ENCODE measurements at regions not wholly inside any gene's neighbourhood (a gene's known extent, or its start where the extent isn't known, plus 50 kb on each side); places are given as distances from the start of the nearest gene placed in this dataset.

DNA sequence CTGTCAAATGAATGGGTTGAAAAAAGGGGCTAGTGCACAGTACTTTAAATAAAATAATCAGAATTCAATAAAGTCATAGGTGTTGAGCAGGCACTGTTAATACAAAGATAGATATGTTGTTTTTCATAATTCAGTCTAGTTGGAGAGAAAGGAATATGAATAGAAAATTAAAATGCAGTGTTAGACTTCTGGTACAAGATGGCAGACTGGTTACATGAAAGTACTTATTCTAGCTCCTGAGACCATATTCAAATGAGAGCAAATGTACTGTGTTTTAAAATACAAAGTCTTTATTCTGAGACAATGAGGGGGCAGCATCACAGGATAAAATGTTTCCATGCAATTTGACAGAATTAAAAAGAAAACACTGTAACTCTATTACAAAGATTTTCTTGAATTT is 542.1 kb downstream of the COL11A1 start:
- TF ChIP-seq, protein P1, sequence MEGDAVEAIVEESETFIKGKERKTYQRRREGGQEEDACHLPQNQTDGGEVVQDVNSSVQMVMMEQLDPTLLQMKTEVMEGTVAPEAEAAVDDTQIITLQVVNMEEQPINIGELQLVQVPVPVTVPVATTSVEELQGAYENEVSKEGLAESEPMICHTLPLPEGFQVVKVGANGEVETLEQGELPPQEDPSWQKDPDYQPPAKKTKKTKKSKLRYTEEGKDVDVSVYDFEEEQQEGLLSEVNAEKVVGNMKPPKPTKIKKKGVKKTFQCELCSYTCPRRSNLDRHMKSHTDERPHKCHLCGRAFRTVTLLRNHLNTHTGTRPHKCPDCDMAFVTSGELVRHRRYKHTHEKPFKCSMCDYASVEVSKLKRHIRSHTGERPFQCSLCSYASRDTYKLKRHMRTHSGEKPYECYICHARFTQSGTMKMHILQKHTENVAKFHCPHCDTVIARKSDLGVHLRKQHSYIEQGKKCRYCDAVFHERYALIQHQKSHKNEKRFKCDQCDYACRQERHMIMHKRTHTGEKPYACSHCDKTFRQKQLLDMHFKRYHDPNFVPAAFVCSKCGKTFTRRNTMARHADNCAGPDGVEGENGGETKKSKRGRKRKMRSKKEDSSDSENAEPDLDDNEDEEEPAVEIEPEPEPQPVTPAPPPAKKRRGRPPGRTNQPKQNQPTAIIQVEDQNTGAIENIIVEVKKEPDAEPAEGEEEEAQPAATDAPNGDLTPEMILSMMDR (IDR thresholded peaks at IDR 0.05; ENCODE audit: unreplicated experiment): no peak
- ChIA-PET POLR2A (no interaction called here), CTCF (no interaction called here)
- Mint-ChIP-seq H3K27me3 (ENCODE audit: insufficient read depth, unreplicated experiment) (peaks cover 14% of the 10 kb centered on the region), H3K27ac (ENCODE audit: low read depth, unreplicated experiment) (no peak overlapping the region), H3K4me3 (ENCODE audit: unreplicated experiment) (no peak overlapping the region), H3K9me3 (ENCODE audit: unreplicated experiment) (no peaks in the 10 kb centered on the region), H3K36me3 (ENCODE audit: insufficient read depth, unreplicated experiment) (no peaks in the 10 kb centered on the region), H3K4me1 (ENCODE audit: insufficient read depth, unreplicated experiment) (no peaks in the 10 kb centered on the region)
- DNase-seq (ENCODE audit: unreplicated experiment): no peak
- no TSS peak for BruUV-seq (replicated peaks)
- intact Hi-C loops (cut with micrococcal nuclease): no loop called here

DNA sequence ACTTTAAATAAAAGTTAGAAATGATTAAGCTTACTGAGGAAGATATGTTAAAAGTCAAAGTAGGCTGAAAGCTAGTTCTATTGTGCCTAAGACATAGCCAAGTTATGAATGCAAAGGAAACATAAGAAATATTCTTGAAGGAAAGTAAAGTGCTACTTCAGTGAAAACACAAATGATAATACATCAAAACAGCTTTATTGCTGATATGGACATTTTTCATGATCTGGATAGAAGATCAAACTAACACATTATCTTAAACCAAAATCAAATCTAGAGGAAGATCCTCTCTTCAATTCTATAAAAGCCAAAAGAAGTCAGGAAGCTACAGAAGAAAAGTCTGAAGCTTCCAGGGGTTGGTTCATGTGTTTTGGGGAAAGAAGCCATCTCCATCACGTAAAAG is 545.9 kb downstream of the COL11A1 start:
- Mint-ChIP-seq H3K4me1 (ENCODE audit: insufficient read depth, unreplicated experiment) (no peaks in the 10 kb centered on the region), H3K4me3 (ENCODE audit: unreplicated experiment) (no peak overlapping the region), H3K27ac (ENCODE audit: low read depth, unreplicated experiment) (no peak overlapping the region), H3K36me3 (ENCODE audit: insufficient read depth, unreplicated experiment) (no peaks in the 10 kb centered on the region), H3K9me3 (ENCODE audit: unreplicated experiment) (no peaks in the 10 kb centered on the region), H3K27me3 (ENCODE audit: insufficient read depth, unreplicated experiment) (peaks cover 12% of the 10 kb centered on the region)
- intact Hi-C loops (cut with micrococcal nuclease): no loop called here
- no peak for DNase-seq (ENCODE audit: unreplicated experiment)
- ChIA-PET POLR2A (no interaction called here), CTCF (interaction anchor here (0.6 to 0.7 kb wide), 2 partner anchors 14 to 877 kb away, joined by 3 read pairs; no protein-coding TSS in a partner anchor)
- BruUV-seq (replicated peaks): no TSS peak
- TF ChIP-seq, protein P1 (IDR thresholded peaks at IDR 0.05; ENCODE audit: unreplicated experiment): no peak

DNA sequence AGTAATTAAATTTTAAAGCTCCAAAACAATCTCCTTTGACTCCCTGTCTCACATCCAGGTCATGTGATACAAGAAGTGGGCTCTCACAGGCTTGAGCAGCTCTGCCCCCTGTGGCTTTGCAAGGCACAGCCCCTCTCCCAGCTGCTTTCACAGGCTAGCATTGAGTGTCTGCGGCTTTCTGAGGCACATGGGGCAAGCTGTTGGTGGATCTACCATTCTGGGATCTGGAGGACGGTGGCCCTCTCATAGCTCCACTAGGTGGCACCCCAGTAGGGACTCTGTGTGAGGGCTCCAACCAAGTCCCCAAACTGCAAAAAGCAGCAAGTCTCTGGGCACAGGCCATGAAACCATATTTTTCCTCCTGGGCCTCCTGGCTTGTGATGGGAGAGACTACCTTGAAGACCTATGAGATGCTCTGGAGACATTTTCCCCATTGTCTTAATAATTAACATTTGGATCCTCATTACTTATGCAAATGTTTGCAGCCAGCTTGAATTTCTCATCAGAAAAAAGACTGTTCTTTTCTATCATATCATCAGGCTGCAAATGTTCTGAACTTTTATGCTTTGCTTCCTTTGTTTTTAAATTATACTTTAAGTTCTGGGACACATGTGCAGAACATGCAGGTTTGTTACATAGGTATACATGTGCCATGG is 554.1 kb upstream of the OLFM3 start:
- intact Hi-C loops (cut with micrococcal nuclease): loop anchor here (2.0 kb wide), 1 partner anchor 420 kb away; no protein-coding TSS in a partner anchor
- Mint-ChIP-seq H3K4me1 (ENCODE audit: insufficient read depth, unreplicated experiment) (no peaks in the 10 kb centered on the region), H3K4me3 (ENCODE audit: unreplicated experiment) (no peak overlapping the region), H3K36me3 (ENCODE audit: insufficient read depth, unreplicated experiment) (peaks cover 7% of the 10 kb centered on the region), H3K27ac (ENCODE audit: low read depth, unreplicated experiment) (no peak overlapping the region), H3K27me3 (ENCODE audit: insufficient read depth, unreplicated experiment) (no peaks in the 10 kb centered on the region), H3K9me3 (ENCODE audit: unreplicated experiment) (peaks cover 5% of the 10 kb centered on the region)
- BruUV-seq (replicated peaks): no TSS peak
- TF ChIP-seq, protein P1 (IDR thresholded peaks at IDR 0.05; ENCODE audit: unreplicated experiment): peak; percentile 12
- CTCF ChIA-PET: interaction anchor here (0.6 to 1.4 kb wide), 3 partner anchors 46 to 419 kb away, joined by 3 to 5 read pairs (median 4); no protein-coding TSS in a partner anchor
- DNase-seq (ENCODE audit: unreplicated experiment): peak; percentile 36
- POLR2A ChIA-PET: interaction anchor here (0.6 kb wide), 1 partner anchor 88 kb away, joined by 4 read pairs; no protein-coding TSS in a partner anchor

DNA sequence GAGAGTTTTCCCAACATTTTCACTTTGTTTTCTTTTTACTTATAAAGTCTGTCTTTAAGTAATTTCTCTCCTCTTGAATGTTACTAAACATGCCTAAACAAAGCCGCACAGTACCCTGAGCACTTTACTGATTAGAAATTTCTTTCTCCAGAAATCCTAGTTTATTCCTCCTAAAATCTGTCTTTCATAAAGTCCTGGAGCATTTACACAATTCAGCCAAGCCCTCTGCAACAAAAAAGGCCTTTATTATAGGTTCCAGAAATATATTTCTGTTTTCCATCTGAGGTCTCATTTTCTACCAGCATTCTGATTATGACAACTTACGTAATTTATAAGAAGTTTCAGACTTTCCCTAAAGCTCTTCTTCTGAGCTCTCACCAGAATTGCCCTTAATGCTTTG is 549.5 kb upstream of the OLFM3 start:
- POLR2A ChIA-PET: no interaction called here
- TF ChIP-seq, protein P1 (IDR thresholded peaks at IDR 0.05; ENCODE audit: unreplicated experiment): no peak
- intact Hi-C loops (cut with micrococcal nuclease): no loop called here
- Mint-ChIP-seq H3K4me1 (ENCODE audit: insufficient read depth, unreplicated experiment) (no peaks in the 10 kb centered on the region), H3K4me3 (ENCODE audit: unreplicated experiment) (no peak overlapping the region), H3K27me3 (ENCODE audit: insufficient read depth, unreplicated experiment) (no peaks in the 10 kb centered on the region), H3K36me3 (ENCODE audit: insufficient read depth, unreplicated experiment) (no peaks in the 10 kb centered on the region), H3K27ac (ENCODE audit: low read depth, unreplicated experiment) (no peak overlapping the region), H3K9me3 (ENCODE audit: unreplicated experiment) (no peaks in the 10 kb centered on the region)
- no peak for DNase-seq (ENCODE audit: unreplicated experiment)
- CTCF ChIA-PET: interaction anchor here (0.6 kb wide), 1 partner anchor 742 kb away, joined by 3 read pairs; no protein-coding TSS in a partner anchor
- BruUV-seq (replicated peaks): no TSS peak

All from MCF 10A (cell line).